ENCODE measurements at regions not wholly inside any gene's neighbourhood (a gene's known extent, or its start where the extent isn't known, plus 50 kb on each side); places are given as distances from the start of the nearest gene placed in this dataset.

- no peaks in the 10 kb centered on the region for H3K36me3 ChIP-seq (ENCODE audit: low read depth)
- H3K4me1 ChIP-seq (ENCODE audit: insufficient read depth, poor library complexity, severe bottlenecking): no peaks in the 10 kb centered on the region
- no peak for DNase-seq (ENCODE audit: low spot score)
- no peak overlapping the region for H3K27ac ChIP-seq (ENCODE audit: poor library complexity, severe bottlenecking)
- no peak for ATAC-seq (ENCODE audit: low read depth)
- TF ChIP-seq CTCF (IDR thresholded peaks at IDR 0.05; ENCODE audit: poor library complexity, severe bottlenecking): no peak
- peaks cover 8% of the 10 kb centered on the region for H3K9me3 ChIP-seq (ENCODE audit: severe bottlenecking)
- no peaks in the 10 kb centered on the region for H3K27me3 ChIP-seq (ENCODE audit: insufficient read depth, poor library complexity, severe bottlenecking)
- no peak overlapping the region for H3K4me3 ChIP-seq (ENCODE audit: severe bottlenecking)
Measured at GRCh38 chr22:22141031-22141430, 103.6 kb upstream of the VPREB1 start.

- Histone ChIP-seq H3K9me3 (ENCODE audit: severe bottlenecking) (peaks cover 3% of the 10 kb centered on the region), H3K27ac (ENCODE audit: poor library complexity, severe bottlenecking) (no peak overlapping the region), H3K36me3 (ENCODE audit: low read depth) (no peaks in the 10 kb centered on the region), H3K4me3 (ENCODE audit: severe bottlenecking) (no peak overlapping the region), H3K27me3 (ENCODE audit: insufficient read depth, poor library complexity, severe bottlenecking) (no peaks in the 10 kb centered on the region), H3K4me1 (ENCODE audit: insufficient read depth, poor library complexity, severe bottlenecking) (no peaks in the 10 kb centered on the region)
- no peak for ATAC-seq (ENCODE audit: low read depth)
- TF ChIP-seq CTCF (IDR thresholded peaks at IDR 0.05; ENCODE audit: poor library complexity, severe bottlenecking): no peak
- DNase-seq (ENCODE audit: low spot score): no peak
Measured at GRCh38 chr22:22139364-22139763, 105.2 kb upstream of the VPREB1 start.

- Histone ChIP-seq H3K4me1 (ENCODE audit: insufficient read depth, poor library complexity, severe bottlenecking) (no peaks in the 10 kb centered on the region), H3K4me3 (ENCODE audit: severe bottlenecking) (no peak overlapping the region), H3K27ac (ENCODE audit: poor library complexity, severe bottlenecking) (no peak overlapping the region), H3K27me3 (ENCODE audit: insufficient read depth, poor library complexity, severe bottlenecking) (no peaks in the 10 kb centered on the region), H3K9me3 (ENCODE audit: severe bottlenecking) (peaks cover 3% of the 10 kb centered on the region), H3K36me3 (ENCODE audit: low read depth) (no peaks in the 10 kb centered on the region)
- no peak for DNase-seq (ENCODE audit: low spot score)
- ATAC-seq (ENCODE audit: low read depth): no peak
- TF ChIP-seq CTCF (IDR thresholded peaks at IDR 0.05; ENCODE audit: poor library complexity, severe bottlenecking): no peak
Measured at GRCh38 chr22:22138915-22139314, 105.7 kb upstream of the VPREB1 start.

- H3K27ac ChIP-seq (ENCODE audit: poor library complexity, severe bottlenecking): no peak overlapping the region
- TF ChIP-seq CTCF (IDR thresholded peaks at IDR 0.05; ENCODE audit: poor library complexity, severe bottlenecking): no peak
- DNase-seq (ENCODE audit: low spot score) (no peak), ATAC-seq (ENCODE audit: low read depth) (no peak)
- H3K9me3 ChIP-seq (ENCODE audit: severe bottlenecking): peaks cover 3% of the 10 kb centered on the region
- H3K27me3 ChIP-seq (ENCODE audit: insufficient read depth, poor library complexity, severe bottlenecking): no peaks in the 10 kb centered on the region
- no peak overlapping the region for H3K4me3 ChIP-seq (ENCODE audit: severe bottlenecking)
- H3K36me3 ChIP-seq (ENCODE audit: low read depth): no peaks in the 10 kb centered on the region
- no peaks in the 10 kb centered on the region for H3K4me1 ChIP-seq (ENCODE audit: insufficient read depth, poor library complexity, severe bottlenecking)
Measured at GRCh38 chr22:22137891-22138290, 106.7 kb upstream of the VPREB1 start.

- Histone ChIP-seq H3K27ac (ENCODE audit: poor library complexity, severe bottlenecking) (no peak overlapping the region), H3K27me3 (ENCODE audit: insufficient read depth, poor library complexity, severe bottlenecking) (no peaks in the 10 kb centered on the region), H3K4me1 (ENCODE audit: insufficient read depth, poor library complexity, severe bottlenecking) (no peaks in the 10 kb centered on the region), H3K4me3 (ENCODE audit: severe bottlenecking) (no peak overlapping the region), H3K36me3 (ENCODE audit: low read depth) (no peaks in the 10 kb centered on the region), H3K9me3 (ENCODE audit: severe bottlenecking) (peaks cover 1% of the 10 kb centered on the region)
- ATAC-seq (ENCODE audit: low read depth): no peak
- no peak for TF ChIP-seq CTCF (IDR thresholded peaks at IDR 0.05; ENCODE audit: poor library complexity, severe bottlenecking)
- no peak for DNase-seq (ENCODE audit: low spot score)
Measured at GRCh38 chr22:22133910-22134309, 110.7 kb upstream of the VPREB1 start.

All from RWPE2 (cell line).